GM12864 (cell line): ENCODE measurements at regions not wholly inside any gene's neighbourhood (a gene's known extent, or its start where the extent isn't known, plus 50 kb on each side); places are given as distances from the start of the nearest gene placed in this dataset.

Experiments
- DNase-seq: peaks from one replicate; pipeline ENCODE4 v3.0.0-alpha.2; 2011; ENCODE audit warnings: low read depth
- H3K4me3 ChIP-seq: 2 replicates; pipeline ENCODE4 v1.5.1; 2011; ENCODE audit warnings: mild to moderate bottlenecking, low read depth, low read length, control low read depth
- TF ChIP-seq, protein P1 (sequence below): IDR thresholded peaks from 2 replicates; pipeline ENCODE4 v1.5.1; 2011; ENCODE audit warnings: low read depth, mild to moderate bottlenecking, moderate library complexity, low read length, control low read depth, inconsistent platforms; ENCODE audit errors: missing control alignments

DNA sequence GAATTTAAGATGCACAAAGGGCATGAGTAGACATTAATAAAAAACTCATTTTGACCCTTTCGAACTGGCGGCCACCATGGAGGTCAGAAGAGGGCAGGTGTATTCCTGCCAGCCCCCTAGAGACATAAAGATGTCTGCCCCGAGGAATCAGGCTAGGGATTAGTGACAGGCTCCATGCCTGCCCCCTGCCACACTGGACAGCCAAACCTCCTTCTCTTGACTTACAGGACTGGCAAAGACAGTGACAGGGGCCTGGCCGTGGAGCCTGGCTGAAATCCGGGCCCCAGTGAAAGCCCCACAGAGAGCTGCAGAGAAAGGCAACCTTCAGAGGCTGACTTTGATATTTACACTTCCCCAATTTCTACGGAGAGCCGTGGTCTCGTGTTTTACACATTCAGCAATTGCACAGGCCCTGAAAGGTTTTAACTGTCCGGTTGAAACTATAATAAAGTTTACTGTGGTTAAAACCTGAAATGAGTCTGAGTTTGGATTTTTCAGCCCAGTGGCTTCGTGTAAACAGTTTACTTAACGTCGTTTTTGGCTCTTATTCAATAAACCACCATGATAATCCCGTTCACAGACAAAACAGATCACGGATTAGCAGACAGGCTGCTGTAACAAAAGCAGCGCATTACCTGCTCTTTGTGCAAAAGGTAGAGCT, 243.9 kb upstream of the MYOCD start:
- DNase-seq: no peak
- TF ChIP-seq, protein P1, sequence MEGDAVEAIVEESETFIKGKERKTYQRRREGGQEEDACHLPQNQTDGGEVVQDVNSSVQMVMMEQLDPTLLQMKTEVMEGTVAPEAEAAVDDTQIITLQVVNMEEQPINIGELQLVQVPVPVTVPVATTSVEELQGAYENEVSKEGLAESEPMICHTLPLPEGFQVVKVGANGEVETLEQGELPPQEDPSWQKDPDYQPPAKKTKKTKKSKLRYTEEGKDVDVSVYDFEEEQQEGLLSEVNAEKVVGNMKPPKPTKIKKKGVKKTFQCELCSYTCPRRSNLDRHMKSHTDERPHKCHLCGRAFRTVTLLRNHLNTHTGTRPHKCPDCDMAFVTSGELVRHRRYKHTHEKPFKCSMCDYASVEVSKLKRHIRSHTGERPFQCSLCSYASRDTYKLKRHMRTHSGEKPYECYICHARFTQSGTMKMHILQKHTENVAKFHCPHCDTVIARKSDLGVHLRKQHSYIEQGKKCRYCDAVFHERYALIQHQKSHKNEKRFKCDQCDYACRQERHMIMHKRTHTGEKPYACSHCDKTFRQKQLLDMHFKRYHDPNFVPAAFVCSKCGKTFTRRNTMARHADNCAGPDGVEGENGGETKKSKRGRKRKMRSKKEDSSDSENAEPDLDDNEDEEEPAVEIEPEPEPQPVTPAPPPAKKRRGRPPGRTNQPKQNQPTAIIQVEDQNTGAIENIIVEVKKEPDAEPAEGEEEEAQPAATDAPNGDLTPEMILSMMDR: no peak
- H3K4me3 ChIP-seq: no peak overlapping the region

GRCh38 chr17:12422651-12423050, 243.0 kb upstream of the MYOCD start:
- no peak overlapping the region for H3K4me3 ChIP-seq
- no peak for DNase-seq
- TF ChIP-seq, protein P1: no peak

GRCh38 chr17:12423337-12423736, 242.4 kb upstream of the MYOCD start:
- no peak for DNase-seq
- no peak overlapping the region for H3K4me3 ChIP-seq
- TF ChIP-seq, protein P1: no peak

DNA sequence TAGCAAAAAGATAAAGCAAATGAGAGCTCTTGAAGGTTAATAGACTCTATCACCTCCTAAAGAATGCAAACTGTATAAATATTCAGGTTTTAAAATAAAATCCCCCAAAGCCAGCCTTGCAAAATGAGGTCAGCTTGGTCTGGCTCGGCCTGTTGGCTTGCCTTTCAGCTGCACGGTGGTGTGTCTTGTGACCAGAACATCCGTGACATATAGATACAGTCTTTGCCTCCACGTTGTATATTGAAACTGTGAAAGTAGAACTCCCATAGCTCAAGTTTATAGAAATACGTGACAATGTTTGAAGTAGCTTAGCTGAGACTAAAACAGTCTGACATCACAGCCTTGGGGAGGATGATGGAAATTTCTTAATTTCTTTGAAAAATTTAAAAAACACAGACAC, 236.6 kb upstream of the MYOCD start:
- TF ChIP-seq, protein P1: no peak
- no peak overlapping the region for H3K4me3 ChIP-seq
- DNase-seq: no peak

- TF ChIP-seq, protein P1: no peak
- no peak overlapping the region; the same call in 1 of the 2 replicates for H3K4me3 ChIP-seq
- peak; percentile 76 for DNase-seq
Observed at GRCh38 chr17:12431188-12431587, 234.5 kb upstream of the MYOCD start.

GRCh38 chr17:12438212-12438611, 227.5 kb upstream of the MYOCD start:
- H3K4me3 ChIP-seq: no peak overlapping the region
- no peak for DNase-seq
- TF ChIP-seq, protein P1: no peak
